ENCODE measurements at regions not wholly inside any gene's neighbourhood (a gene's known extent, or its start where the extent isn't known, plus 50 kb on each side); places are given as distances from the start of the nearest gene placed in this dataset.

GRCh38 chr14:54104601-54105145 is 148.0 kb upstream of the BMP4 start:
- TF ChIP-seq EZH2 (IDR thresholded peaks at IDR 0.05; ENCODE audit: insufficient read depth, poor library complexity, severe bottlenecking): no peak
- no peak for TF ChIP-seq EZH2phosphoT487 (IDR thresholded peaks at IDR 0.05; ENCODE audit: insufficient read depth, low read depth)

Measured in GM23248 (cell line).